ENCODE measurements at regions not wholly inside any gene's neighbourhood (a gene's known extent, or its start where the extent isn't known, plus 50 kb on each side); places are given as distances from the start of the nearest gene placed in this dataset.
"Not testable (repeated sequence)": the region's sequence is repeated elsewhere in the genome, so short reads cannot be mapped to it uniquely, and the experiment has no call there.

GRCh38 chr5:1730487-1730847 lies 69.2 kb downstream of the MRPL36 start:
- DNase-seq: no peak

GRCh38 chr5:1729641-1730486 lies 69.8 kb downstream of the MRPL36 start:
- DNase-seq: no peak

GRCh38 chr5:1728846-1729245 lies 70.8 kb downstream of the MRPL36 start:
- DNase-seq: no peak

GRCh38 chr5:1727571-1727970 lies 72.1 kb downstream of the MRPL36 start:
- no peak for DNase-seq

- no peak for DNase-seq
Measured at GRCh38 chr5:1726956-1727355, 72.7 kb downstream of the MRPL36 start.

GRCh38 chr5:1726469-1726865 lies 73.2 kb downstream of the MRPL36 start:
- no peak for DNase-seq

- no peak for DNase-seq
Measured at GRCh38 chr5:1725641-1726468, 73.8 kb downstream of the MRPL36 start.

GRCh38 chr5:1724822-1725602 lies 74.6 kb downstream of the MRPL36 start:
- no peak for DNase-seq

GRCh38 chr5:1723957-1724821 lies 75.4 kb downstream of the MRPL36 start:
- DNase-seq: no peak

GRCh38 chr5:1723476-1723875 lies 76.2 kb downstream of the MRPL36 start:
- no peak for DNase-seq

- no peak for DNase-seq
Measured at GRCh38 chr5:1722877-1723276, 76.8 kb downstream of the MRPL36 start.

- DNase-seq: no peak
Measured at GRCh38 chr5:1720396-1721110, 79.1 kb downstream of the MRPL36 start.

- DNase-seq: no peak
Measured at GRCh38 chr5:1719860-1720259, 79.8 kb downstream of the MRPL36 start.

- no peak for DNase-seq
Measured at GRCh38 chr5:1718669-1719068, 81.0 kb downstream of the MRPL36 start.

GRCh38 chr5:1710091-1710490 lies 89.5 kb downstream of the MRPL36 start:
- not testable (repeated sequence) for DNase-seq

GRCh38 chr5:1709171-1709803 lies 90.3 kb downstream of the MRPL36 start:
- no peak for DNase-seq

- no peak for DNase-seq
Measured at GRCh38 chr5:1708592-1709141, 91.0 kb downstream of the MRPL36 start.

GRCh38 chr5:1707467-1707866 lies 92.2 kb downstream of the MRPL36 start:
- no peak for DNase-seq

- DNase-seq: no peak
Measured at GRCh38 chr5:1706428-1706827, 93.2 kb downstream of the MRPL36 start.

- no peak for DNase-seq
Measured at GRCh38 chr5:1706021-1706420, 93.6 kb downstream of the MRPL36 start.

- DNase-seq: no peak
Measured at GRCh38 chr5:1704676-1705075, 95.0 kb downstream of the MRPL36 start.
